Cerebellar cortex (tissue), 1 donor: ENCODE measurements at regions not wholly inside any gene's neighbourhood (a gene's known extent, or its start where the extent isn't known, plus 50 kb on each side); places are given as distances from the start of the nearest gene placed in this dataset.
"Not testable (repeated sequence)": the region's sequence is repeated elsewhere in the genome, so short reads cannot be mapped to it uniquely, and the experiment has no call there.

Experiments used
- DNase-seq: peaks from one replicate; pipeline ENCODE4 v3.0.0-alpha.2; 2015; ENCODE audit warnings: low spot score

- DNase-seq: peak; percentile 80
These were observed 112.7 kb upstream of the CLINT1 start for GRCh38 chr5:157971571-157972216.

DNA sequence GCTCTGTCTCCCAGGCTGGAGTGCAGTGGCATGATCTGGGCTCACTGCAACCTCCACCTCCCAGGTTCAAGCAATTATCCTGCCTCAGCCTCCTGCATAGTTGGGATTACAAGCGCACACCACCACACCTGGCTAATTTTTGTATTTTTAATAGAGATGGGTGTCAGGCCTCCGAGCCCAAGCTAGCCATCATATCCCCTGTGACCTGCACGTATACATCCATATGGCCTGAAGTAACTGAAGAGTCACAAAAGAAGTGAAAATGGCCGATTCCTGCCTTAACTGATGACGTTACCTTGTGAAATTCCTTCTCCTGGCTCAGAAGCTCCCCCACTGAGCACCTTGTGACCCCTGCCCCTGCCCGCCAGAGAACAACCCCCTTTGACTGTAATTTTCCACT, 109.6 kb upstream of the CLINT1 start:
- DNase-seq: not testable (repeated sequence)

GRCh38 chr5:157965989-157966388, 107.0 kb upstream of the CLINT1 start:
- no peak for DNase-seq

- DNase-seq: no peak
These were observed 106.2 kb upstream of the CLINT1 start for GRCh38 chr5:157965040-157965678.

GRCh38 chr5:157963761-157964160, 104.8 kb upstream of the CLINT1 start:
- no peak for DNase-seq

- DNase-seq: no peak
These were observed 104.3 kb upstream of the CLINT1 start for GRCh38 chr5:157963244-157963643.

GRCh38 chr5:157962686-157963085, 103.7 kb upstream of the CLINT1 start:
- not testable (repeated sequence) for DNase-seq

GRCh38 chr5:157961896-157962590, 103.1 kb upstream of the CLINT1 start:
- no peak for DNase-seq

DNA sequence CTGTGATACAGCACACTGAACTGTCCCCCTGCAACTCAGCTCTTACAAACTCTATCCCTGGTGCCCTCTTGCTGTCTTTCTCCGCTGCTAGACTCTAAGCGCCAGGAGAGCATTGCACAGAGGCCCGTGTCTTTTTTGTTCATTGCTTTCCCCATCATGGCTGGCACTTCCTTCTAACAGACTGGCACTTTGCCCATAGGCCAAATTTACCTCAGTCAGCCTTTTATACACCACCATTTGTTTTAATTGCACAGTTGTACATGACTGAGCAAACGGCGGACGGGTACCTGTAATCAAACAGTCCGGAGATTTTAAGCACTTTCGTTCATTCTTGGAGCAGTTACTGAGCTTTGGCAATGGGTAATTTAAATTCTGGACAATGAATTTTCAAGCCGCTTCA, 102.2 kb upstream of the CLINT1 start:
- no peak for DNase-seq

DNA sequence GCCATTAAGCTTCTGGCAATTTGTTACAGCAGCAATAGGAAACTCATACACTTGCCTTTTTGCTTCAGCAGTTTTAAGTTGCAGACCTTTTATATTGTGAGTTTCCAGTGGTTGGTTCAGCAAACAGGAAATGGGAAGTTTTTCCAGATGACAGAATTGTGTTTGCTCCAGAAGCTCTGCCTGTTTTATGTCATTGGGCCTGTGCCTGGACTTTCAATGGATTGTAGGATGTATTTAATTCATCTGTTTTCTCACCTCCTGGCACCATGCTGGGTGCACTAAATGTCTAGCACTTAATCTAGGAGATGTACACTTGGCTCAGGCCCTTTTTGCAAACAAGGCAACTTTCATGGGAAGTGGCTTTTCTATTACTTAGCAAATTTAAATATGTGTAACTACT, 100.4 kb upstream of the CLINT1 start:
- DNase-seq: no peak

DNA sequence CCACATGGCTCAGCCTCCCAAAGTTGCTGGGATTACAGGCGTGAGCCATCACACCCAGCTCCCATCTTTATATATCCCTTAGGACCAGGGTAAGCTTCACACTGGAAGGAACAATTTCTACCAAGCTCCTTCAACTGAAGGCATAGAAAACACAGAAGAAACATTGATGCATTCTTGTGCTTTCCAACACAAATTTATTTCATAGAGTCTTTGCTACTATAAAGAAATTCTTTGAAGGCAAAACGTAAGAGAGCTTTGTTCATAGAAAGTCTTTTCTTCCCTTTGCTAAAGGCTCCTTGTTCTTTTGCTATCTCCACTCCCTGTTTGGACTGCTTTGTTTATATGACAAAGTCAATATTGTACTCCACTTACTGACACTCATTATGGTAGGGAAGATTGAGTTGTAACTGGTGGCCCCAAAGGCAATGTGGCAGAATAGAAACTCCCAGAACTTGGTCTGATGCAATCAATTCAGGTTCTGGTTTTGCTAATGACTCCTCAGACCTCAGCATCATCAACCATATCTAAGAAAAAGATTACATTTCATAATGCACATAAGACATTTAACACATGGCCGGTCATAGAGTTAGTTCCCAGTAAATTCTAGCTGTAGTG, 97.4 kb upstream of the CLINT1 start:
- no peak for DNase-seq

- DNase-seq: no peak
These were observed 96.7 kb upstream of the CLINT1 start for GRCh38 chr5:157955541-157956172.

GRCh38 chr5:157952374-157952685, 93.4 kb upstream of the CLINT1 start:
- DNase-seq: no peak

DNA sequence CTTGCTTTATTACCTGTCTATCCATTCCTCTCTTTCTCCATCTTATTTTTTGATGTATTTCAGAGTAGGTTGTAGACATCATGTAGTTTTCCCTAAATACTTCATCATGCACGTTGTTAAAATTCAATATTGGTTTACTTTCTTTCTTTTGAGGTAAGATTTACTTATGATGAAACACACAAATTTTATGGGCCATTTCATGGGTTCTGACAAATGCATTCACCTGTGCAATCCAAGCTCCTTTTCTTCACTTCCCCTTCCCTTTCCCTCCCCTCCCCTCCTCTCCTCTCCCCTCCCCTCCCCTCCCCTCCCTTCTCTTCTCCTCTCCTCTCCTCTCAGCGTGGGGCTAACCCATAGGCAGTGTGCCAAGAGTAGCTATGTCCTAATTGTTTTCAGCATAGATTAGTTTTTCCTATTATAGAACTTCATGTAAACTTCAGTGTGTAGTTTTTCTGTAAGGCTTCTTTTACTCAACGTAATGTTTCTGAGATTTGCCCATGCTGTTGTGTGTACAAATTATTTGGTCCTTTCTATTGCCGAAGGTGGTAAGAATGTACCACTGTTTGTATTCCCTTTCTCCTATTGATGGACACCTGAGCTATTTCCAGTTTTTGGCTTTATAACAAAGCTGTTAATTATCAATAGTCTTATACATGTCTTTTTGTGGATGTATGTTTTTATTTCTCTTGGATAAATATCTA, 92.9 kb upstream of the CLINT1 start:
- DNase-seq: no peak

GRCh38 chr5:157949520-157949919, 90.6 kb upstream of the CLINT1 start:
- no peak for DNase-seq

GRCh38 chr5:157948738-157949410, 89.9 kb upstream of the CLINT1 start:
- DNase-seq: peak; percentile 92

- no peak for DNase-seq
These were observed 88.2 kb upstream of the CLINT1 start for GRCh38 chr5:157947156-157947555.

DNA sequence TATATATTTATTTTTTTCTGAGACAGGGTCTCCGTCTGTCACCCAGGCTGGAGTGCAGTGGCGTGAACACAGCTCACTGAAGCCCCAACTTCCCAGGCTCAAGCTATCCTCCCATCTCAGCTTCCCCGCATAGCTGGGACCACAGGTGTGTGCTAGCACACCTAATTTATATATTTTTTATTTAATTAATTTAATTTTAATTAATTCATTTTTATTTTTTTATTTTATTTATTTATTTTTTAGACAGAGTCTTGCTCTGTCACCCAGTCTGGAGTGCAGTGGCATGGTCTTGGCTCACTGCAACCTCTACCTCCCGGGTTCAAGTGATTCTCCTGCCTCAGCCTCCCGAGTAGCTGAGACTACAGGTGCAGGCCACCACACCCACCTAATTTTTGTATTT, 86.9 kb upstream of the CLINT1 start:
- not testable (repeated sequence) for DNase-seq

DNA sequence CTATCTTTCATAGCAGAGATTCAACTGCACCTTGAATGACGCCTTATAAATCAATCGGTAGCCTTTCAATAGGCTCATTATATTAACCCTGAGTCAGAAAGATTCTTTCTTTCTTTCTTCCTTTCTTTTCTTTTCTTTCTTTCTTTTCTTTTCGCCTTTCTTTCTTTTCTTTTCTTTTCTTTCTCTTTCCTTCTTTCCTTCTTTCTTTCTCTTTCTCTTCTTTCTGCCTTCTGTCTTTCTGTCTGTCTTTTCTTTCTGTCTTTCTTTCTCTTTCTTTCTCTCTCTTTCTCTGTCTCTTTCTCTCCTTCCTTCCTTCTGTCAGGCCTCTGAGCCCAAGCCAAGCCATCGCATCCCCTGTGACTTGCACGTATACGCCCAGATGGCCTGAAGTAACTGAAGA, 86.0 kb upstream of the CLINT1 start:
- no peak for DNase-seq

- no peak for DNase-seq
These were observed 85.2 kb upstream of the CLINT1 start for GRCh38 chr5:157944077-157944633.

DNA sequence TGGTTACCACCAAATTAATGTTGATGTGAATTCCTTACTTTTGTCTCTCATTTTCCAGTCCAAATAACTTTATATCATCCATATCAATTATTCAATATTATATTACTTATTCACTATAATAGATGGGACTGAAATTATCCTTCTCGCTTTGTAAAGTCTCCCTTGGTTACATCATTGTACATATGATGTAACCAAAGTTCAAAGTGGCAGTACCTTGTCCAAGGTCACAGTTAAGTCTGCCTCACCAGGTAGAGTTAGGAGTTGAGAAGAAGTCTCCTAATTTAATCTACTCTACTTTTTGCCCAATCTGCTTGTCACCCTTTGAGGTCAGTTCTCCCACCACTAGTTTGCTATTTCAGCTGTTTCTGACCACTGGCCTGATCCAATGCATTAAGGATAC, 83.7 kb upstream of the CLINT1 start:
- DNase-seq: no peak
